ENCODE measurements at regions not wholly inside any gene's neighbourhood (a gene's known extent, or its start where the extent isn't known, plus 50 kb on each side); places are given as distances from the start of the nearest gene placed in this dataset.
"Not testable (repeated sequence)": the region's sequence is repeated elsewhere in the genome, so short reads cannot be mapped to it uniquely, and the experiment has no call there.

GRCh38 chr13:42496926-42497554 is 76.9 kb upstream of the TNFSF11 start:
- TF ChIP-seq POLR2A (IDR thresholded peaks at IDR 0.05; ENCODE audit: low read length); GATA1 (IDR thresholded peaks at IDR 0.05; ENCODE audit: low read depth, low read length): not testable (repeated sequence)
